Stomach (tissue), 4 donors: ENCODE measurements at regions not wholly inside any gene's neighbourhood (a gene's known extent, or its start where the extent isn't known, plus 50 kb on each side); places are given as distances from the start of the nearest gene placed in this dataset.

Experiments used
- EP300 ChIP-seq: sonication (generic); formaldehyde crosslinking; IDR thresholded peaks from one replicate; pipeline ENCODE4 v1.6.1; 2017; ENCODE audit warnings: antibody characterized with exemption
- POLR2A ChIP-seq, 4 donors: fragments of 450-650 bp; IDR thresholded peaks; one replicate each; pipeline ENCODE4 v1.6.1; 2016; ENCODE audit warnings: antibody characterized with exemption in 4 of 4, control low read depth in 2 of 4, mild to moderate bottlenecking in 1 of 4, moderate library complexity in 1 of 4
- POLR2AphosphoS5 ChIP-seq, 3 donors: sonication (generic); formaldehyde crosslinking; IDR thresholded peaks; one replicate each; pipeline ENCODE4 v1.6.1; 2016; ENCODE audit warnings: antibody characterized with exemption in 3 of 3
- TF ChIP-seq, protein P1 (sequence below), 7 experiments: fragments of 450-650 bp in 4 of 7; fragments of 200-600 bp in 3 of 7; sonication (generic) in 3 of 7; IDR thresholded peaks; one replicate each; pipeline ENCODE4 v1.5.1; 2016 to 2019; ENCODE audit warnings: antibody characterized with exemption in 7 of 7, control low read depth in 2 of 7, mild to moderate bottlenecking in 1 of 7

DNA sequence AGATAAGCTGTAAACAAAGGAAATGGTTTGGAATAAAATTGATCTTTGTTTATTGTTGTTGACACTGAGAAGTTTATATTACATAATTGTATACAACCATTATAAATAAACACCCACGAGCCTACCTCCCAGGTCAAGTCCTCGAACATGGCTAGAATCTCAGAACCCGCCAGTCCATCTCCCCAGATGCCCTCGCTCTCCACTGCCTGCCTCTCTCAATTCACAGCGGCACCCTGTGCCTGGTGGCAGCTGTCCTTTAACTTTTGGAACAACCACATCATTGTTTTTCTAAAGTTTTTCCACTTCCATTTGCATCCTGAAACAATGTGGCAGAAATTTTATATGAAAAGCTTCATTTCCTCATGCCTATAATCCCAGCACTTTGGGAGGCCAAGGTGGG is 52.2 kb upstream of the OTOS start:
- TF ChIP-seq POLR2A (IDR thresholded peaks at IDR 0.05) (no peak), POLR2AphosphoS5 (IDR thresholded peaks at IDR 0.05) (no peak), EP300 (no peak)
- TF ChIP-seq, protein P1, sequence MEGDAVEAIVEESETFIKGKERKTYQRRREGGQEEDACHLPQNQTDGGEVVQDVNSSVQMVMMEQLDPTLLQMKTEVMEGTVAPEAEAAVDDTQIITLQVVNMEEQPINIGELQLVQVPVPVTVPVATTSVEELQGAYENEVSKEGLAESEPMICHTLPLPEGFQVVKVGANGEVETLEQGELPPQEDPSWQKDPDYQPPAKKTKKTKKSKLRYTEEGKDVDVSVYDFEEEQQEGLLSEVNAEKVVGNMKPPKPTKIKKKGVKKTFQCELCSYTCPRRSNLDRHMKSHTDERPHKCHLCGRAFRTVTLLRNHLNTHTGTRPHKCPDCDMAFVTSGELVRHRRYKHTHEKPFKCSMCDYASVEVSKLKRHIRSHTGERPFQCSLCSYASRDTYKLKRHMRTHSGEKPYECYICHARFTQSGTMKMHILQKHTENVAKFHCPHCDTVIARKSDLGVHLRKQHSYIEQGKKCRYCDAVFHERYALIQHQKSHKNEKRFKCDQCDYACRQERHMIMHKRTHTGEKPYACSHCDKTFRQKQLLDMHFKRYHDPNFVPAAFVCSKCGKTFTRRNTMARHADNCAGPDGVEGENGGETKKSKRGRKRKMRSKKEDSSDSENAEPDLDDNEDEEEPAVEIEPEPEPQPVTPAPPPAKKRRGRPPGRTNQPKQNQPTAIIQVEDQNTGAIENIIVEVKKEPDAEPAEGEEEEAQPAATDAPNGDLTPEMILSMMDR (IDR thresholded peaks at IDR 0.05): no peak
